GM12891 (cell line): ENCODE measurements at regions not wholly inside any gene's neighbourhood (a gene's known extent, or its start where the extent isn't known, plus 50 kb on each side); places are given as distances from the start of the nearest gene placed in this dataset.

Experiments
- POLR2A ChIP-seq: IDR thresholded peaks from 2 replicates; pipeline ENCODE4 v1.6.1; 2011; ENCODE audit warnings: low read depth, low read length, control low read depth
- POLR2AphosphoS5 ChIP-seq: IDR thresholded peaks from 2 replicates; pipeline ENCODE4 v1.6.1; 2011; ENCODE audit warnings: low read depth, low read length, control low read depth

DNA sequence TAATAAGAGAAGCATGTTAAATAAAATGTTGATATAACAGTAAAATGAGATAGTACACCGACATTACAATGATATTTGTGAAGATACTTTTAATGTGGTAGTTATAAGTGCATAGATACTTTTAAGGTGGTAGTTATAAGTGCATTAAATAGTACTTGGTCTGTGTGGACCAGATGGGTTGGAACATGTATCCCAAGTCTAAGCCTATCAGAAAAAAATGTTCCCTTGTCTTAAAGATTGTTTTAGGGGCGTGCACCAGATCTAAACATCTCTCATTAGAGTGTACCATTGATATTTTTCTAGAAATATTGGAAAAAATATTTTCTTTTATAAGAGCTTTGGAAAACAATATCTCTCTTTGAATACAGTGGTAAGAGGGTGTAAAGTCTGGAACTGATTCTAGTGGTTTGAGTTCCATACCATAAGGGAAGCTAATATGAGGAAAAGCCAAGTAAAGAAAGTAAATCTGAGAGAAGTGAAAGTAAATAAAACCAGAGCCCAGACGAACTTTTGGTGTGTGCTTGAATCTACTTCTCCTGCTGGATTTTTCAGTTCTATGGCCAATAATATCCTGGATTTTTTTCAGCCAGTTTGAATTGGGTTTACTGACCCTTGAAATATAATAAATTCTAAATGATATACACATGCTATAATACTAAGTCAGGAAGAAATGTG, 175.3 kb downstream of the MBL2 start:
- no peak for TF ChIP-seq POLR2A
- TF ChIP-seq POLR2AphosphoS5 = no peak
